ENCODE measurements at regions not wholly inside any gene's neighbourhood (a gene's known extent, or its start where the extent isn't known, plus 50 kb on each side); places are given as distances from the start of the nearest gene placed in this dataset.

- Histone ChIP-seq H2BK15ac (ENCODE audit: low read depth, low read length) (no peak overlapping the region), H3K4me1 (ENCODE audit: insufficient read depth, low read length) (no peaks in the 10 kb centered on the region), H3K23ac (ENCODE audit: insufficient read length, low read depth, low read length) (no peak overlapping the region), H2AK5ac (ENCODE audit: insufficient read length, low read length) (no peak overlapping the region), H2AFZ (ENCODE audit: low read length) (no peak overlapping the region), H3K14ac (ENCODE audit: insufficient read depth, low read length) (no peak overlapping the region), H3K4me2 (ENCODE audit: insufficient read depth, insufficient read length, low read length) (no peak overlapping the region), H3K56ac (ENCODE audit: insufficient read length, low read depth, low read length) (no peak overlapping the region), H3K79me1 (ENCODE audit: insufficient read depth, low read depth, low read length, poor library complexity, severe bottlenecking) (no peaks in the 10 kb centered on the region), H3K27ac (ENCODE audit: insufficient read length, low read depth, low read length) (no peak overlapping the region), H3K27me3 (ENCODE audit: insufficient read depth, low read length) (no peaks in the 10 kb centered on the region), H2BK20ac (ENCODE audit: low read depth, low read length, poor library complexity, severe bottlenecking) (no peak overlapping the region), H2BK5ac (ENCODE audit: insufficient read length, low read length) (no peak overlapping the region), H4K91ac (ENCODE audit: insufficient read length, low read depth, low read length) (no peak overlapping the region), H3K23me2 (ENCODE audit: insufficient read length, low read depth, low read length, poor library complexity, severe bottlenecking) (peaks cover 2% of the 10 kb centered on the region), H3K79me2 (ENCODE audit: insufficient read depth, low read length) (no peaks in the 10 kb centered on the region), H3K9ac (ENCODE audit: extremely low read depth, insufficient read length, low read length) (no peak overlapping the region), H4K20me1 (ENCODE audit: control insufficient read depth, insufficient read depth, insufficient read length) (no peaks in the 10 kb centered on the region), H2BK12ac (ENCODE audit: insufficient read length, low read depth, low read length) (no peak overlapping the region), H3K4ac (ENCODE audit: low read depth, low read length) (no peak overlapping the region), H3T11ph (ENCODE audit: low read length) (no peak overlapping the region), H4K5ac (ENCODE audit: insufficient read length, low read depth, low read length) (no peak overlapping the region), H2BK120ac (ENCODE audit: low read depth, low read length, poor library complexity, severe bottlenecking) (no peak overlapping the region), H3K18ac (ENCODE audit: insufficient read length, low read depth, low read length) (no peak overlapping the region), H3K9me3 (ENCODE audit: control insufficient read depth, low read depth, low read length) (no peaks in the 10 kb centered on the region), H4K8ac (replicated peaks; ENCODE audit: insufficient read length, low read depth, low read length) (no peak overlapping the region)
- Mint-ChIP-seq H3K4me1 (0 out of 4 replicates have a peak, but pooled peaks cover 0 to 2% of the 10 kb centered on the region in 2 experiments), H3K27ac (no peak overlapping the region), H3K36me3 (ENCODE audit: insufficient read depth in 1 of 3, low read depth in 3 of 3) (peaks cover 0 to 13% (median 0%) of the 10 kb centered on the region in 3 experiments; a peak in 3 of 7 replicates), H3K4me3 (no peak overlapping the region), H3K9me3 (peaks cover 11 to 16% of the 10 kb centered on the region in 2 experiments; a peak in 4 of 5 replicates), H3K27me3 (ENCODE audit: low read depth) (no peaks in the 10 kb centered on the region)
- TF ChIP-seq CTCF (conservative IDR thresholded peaks at IDR 0.05): peak; percentile 58; the same call in 2 of the 3 replicates
- peak; percentile 32 for DNase-seq
Measured at GRCh38 chr2:104254017-104254416, 599.9 kb upstream of the POU3F3 start.

Data from H9 (cell line).